Fibroblast of the aortic adventitia (primary cell): ENCODE measurements at regions not wholly inside any gene's neighbourhood (a gene's known extent, or its start where the extent isn't known, plus 50 kb on each side); places are given as distances from the start of the nearest gene placed in this dataset.
"Not testable (repeated sequence)": the region's sequence is repeated elsewhere in the genome, so short reads cannot be mapped to it uniquely, and the experiment has no call there.

ENCODE experiments used
- DNase-seq: peaks from one replicate; pipeline ENCODE4 v3.0.0-alpha.2; 2010; ENCODE audit warnings: low read depth
- H3K4me3 ChIP-seq: 2 replicates; pipeline ENCODE4 v1.5.1; 2011; ENCODE audit warnings: low read depth, mild to moderate bottlenecking, control low read depth, low read length, moderate library complexity
- CTCF ChIP-seq: IDR thresholded peaks from 2 replicates; pipeline ENCODE4 v1.5.1; 2011; ENCODE audit warnings: mild to moderate bottlenecking, low read length, control low read depth, inconsistent platforms; ENCODE audit not compliant: insufficient read depth

GRCh38 chr9:26502311-26502710 is 390.3 kb downstream of the CAAP1 start:
- DNase-seq = no peak
- TF ChIP-seq CTCF = no peak
- no peak overlapping the region for H3K4me3 ChIP-seq

- no peak for DNase-seq
- H3K4me3 ChIP-seq = no peak overlapping the region
- no peak for TF ChIP-seq CTCF
These were observed 392.1 kb downstream of the CAAP1 start for GRCh38 chr9:26500471-26500870.

GRCh38 chr9:26492608-26493521 is 399.7 kb downstream of the CAAP1 start:
- DNase-seq, H3K4me3 ChIP-seq: not testable (repeated sequence)

- not testable (repeated sequence) for DNase-seq, H3K4me3 ChIP-seq
These were observed 400.5 kb downstream of the CAAP1 start for GRCh38 chr9:26491922-26492607.

GRCh38 chr9:26483991-26484390 is 408.6 kb downstream of the CAAP1 start:
- no peak for TF ChIP-seq CTCF

GRCh38 chr9:26477963-26478362 is 414.6 kb downstream of the CAAP1 start:
- no peak for DNase-seq
- H3K4me3 ChIP-seq = no peak overlapping the region
- TF ChIP-seq CTCF = no peak

More at GRCh38 chr9:26483991-26484390, 408.6 kb downstream of the CAAP1 start:
- no peak for DNase-seq
- no peak overlapping the region for H3K4me3 ChIP-seq

- DNase-seq = no peak
- H3K4me3 ChIP-seq = no peak overlapping the region
- TF ChIP-seq CTCF = no peak
These were observed 421.3 kb downstream of the CAAP1 start for GRCh38 chr9:26471261-26471660.
